Kidney epithelial cell (primary cell): ENCODE measurements at regions not wholly inside any gene's neighbourhood (a gene's known extent, or its start where the extent isn't known, plus 50 kb on each side); places are given as distances from the start of the nearest gene placed in this dataset.

Source experiments
- DNase-seq: peaks from one replicate; pipeline ENCODE4 v3.0.0-alpha.2; 2010; ENCODE audit warnings: low read depth
- H3K27me3 ChIP-seq: 2 replicates; pipeline ENCODE4 v1.6.0; 2011; ENCODE audit warnings: low read length; ENCODE audit not compliant: control insufficient read depth, insufficient read depth
- H3K36me3 ChIP-seq: 2 replicates; pipeline ENCODE4 v1.5.1; 2011; ENCODE audit warnings: low read length; ENCODE audit not compliant: control insufficient read depth, insufficient read depth
- H3K4me3 ChIP-seq: 2 replicates; pipeline ENCODE4 v1.5.1; 2011; ENCODE audit warnings: low read depth, mild to moderate bottlenecking, control low read depth, low read length
- CTCF ChIP-seq: IDR thresholded peaks from 2 replicates; pipeline ENCODE4 v1.5.1; 2011; ENCODE audit warnings: mild to moderate bottlenecking, moderate library complexity, low read length, control low read depth, inconsistent platforms; ENCODE audit not compliant: insufficient read depth, poor library complexity, severe bottlenecking

- no peak for DNase-seq
- no peak for TF ChIP-seq CTCF
Observed at GRCh38 chr4:179543771-179544170, 2101.5 kb upstream of the AGA start.

DNA sequence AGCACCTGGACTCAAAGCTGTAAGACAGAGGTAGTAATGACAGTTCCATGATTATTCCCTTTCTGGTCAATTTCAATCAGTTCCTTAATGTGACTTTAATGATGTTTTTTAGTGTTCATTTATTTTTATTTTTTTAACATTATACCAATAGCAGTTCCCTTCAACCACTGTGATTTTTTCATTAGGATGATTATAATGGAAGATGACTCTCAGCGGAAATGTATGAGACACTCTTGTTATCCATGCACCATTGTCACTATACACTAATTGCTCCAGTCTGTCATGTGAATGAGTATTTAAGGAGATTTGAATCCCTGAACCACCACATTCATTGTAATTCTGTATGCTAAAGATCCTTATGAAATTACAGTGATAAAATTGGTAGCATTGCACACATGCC is 2102.3 kb upstream of the AGA start:
- no peak for DNase-seq
- no peaks in the 10 kb centered on the region for H3K36me3 ChIP-seq
- no peaks in the 10 kb centered on the region for H3K27me3 ChIP-seq
- TF ChIP-seq CTCF: no peak
- no peak overlapping the region for H3K4me3 ChIP-seq

More at GRCh38 chr4:179543771-179544170, 2101.5 kb upstream of the AGA start:
- Histone ChIP-seq H3K4me3 (no peak overlapping the region), H3K27me3 (no peaks in the 10 kb centered on the region), H3K36me3 (no peaks in the 10 kb centered on the region)

DNA sequence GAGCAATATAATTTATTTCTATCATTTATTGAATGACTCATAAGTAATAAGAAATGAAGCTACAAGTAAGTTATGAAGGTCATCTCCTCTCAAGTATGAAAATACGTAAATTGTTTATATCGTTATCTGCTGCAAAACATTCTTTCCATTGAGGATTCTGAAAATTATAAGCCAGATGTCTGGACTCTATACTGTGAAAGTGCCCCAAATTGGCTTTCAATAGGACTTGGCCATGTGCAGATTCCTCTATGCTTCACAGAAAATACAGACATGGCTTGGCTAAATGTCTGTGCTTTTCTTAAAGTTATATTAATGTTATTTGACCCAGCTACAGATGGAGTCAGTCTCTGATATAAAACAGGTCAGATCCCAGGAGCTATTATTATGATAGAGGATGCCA is 2109.9 kb upstream of the AGA start:
- TF ChIP-seq CTCF: no peak
- no peak for DNase-seq
- Histone ChIP-seq H3K27me3 (no peaks in the 10 kb centered on the region), H3K4me3 (no peak overlapping the region), H3K36me3 (no peaks in the 10 kb centered on the region)

DNA sequence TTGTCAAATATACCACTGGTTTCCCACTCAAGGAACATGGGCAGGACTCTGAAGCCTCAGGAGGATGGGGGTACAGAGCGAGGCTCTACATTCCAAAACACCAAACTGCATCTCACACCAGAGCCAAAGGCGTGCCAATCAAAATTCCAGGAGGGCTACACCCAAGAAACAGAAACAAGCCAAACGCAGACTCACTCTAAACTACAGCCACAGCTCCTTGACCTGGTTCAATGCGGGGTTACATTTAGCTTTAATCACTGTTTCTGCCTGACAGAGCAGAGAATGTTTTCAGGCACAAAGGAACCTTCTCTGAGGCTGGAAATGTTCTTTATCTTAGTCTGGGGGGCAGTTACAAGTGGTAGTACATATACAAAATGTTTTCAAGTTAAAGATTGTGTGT is 2121.5 kb upstream of the AGA start:
- no peak for DNase-seq
- TF ChIP-seq CTCF: no peak
- Histone ChIP-seq H3K27me3 (no peaks in the 10 kb centered on the region), H3K4me3 (no peak overlapping the region), H3K36me3 (no peaks in the 10 kb centered on the region)

GRCh38 chr4:179569549-179569948 is 2127.3 kb upstream of the AGA start:
- TF ChIP-seq CTCF: no peak
- H3K27me3 ChIP-seq: no peaks in the 10 kb centered on the region
- no peaks in the 10 kb centered on the region for H3K36me3 ChIP-seq
- H3K4me3 ChIP-seq: no peak overlapping the region
- no peak for DNase-seq

DNA sequence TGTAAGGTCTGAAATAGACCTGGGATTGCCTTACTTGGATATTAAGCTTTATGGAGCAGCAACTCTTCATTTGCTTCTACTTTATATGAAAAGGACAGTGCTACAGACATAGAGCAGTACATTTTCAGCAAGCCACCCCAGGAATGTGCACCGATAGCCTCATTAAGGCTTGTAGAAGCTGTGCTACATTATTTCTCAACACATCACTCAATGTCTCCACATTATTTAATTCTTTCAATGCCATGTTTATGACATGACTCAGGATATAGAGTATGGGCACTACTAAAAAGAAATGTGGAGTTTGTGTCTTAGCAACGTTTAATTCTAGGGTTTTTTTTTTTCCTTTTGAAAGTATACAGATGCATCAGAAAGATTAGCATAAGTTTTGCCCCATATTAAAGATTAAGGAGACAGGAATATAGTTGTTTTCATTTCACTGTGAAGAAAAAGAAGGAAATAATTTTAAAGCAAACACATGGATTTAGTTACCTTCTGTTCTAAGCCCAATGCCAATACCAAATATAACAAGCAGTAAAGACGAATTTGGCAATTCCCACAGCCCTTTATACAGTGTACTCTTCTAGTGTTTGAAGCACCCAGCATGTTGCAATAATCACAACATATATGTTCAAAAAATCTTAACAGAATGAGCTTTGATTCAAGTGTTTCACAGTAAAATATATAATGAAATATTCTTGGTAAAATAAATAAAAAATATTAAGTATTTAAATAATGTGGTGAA is 2140.1 kb upstream of the AGA start:
- no peak for TF ChIP-seq CTCF
- no peak for DNase-seq
- H3K36me3 ChIP-seq: no peaks in the 10 kb centered on the region
- H3K4me3 ChIP-seq: no peak overlapping the region
- H3K27me3 ChIP-seq: no peaks in the 10 kb centered on the region
